ENCODE measurements at regions not wholly inside any gene's neighbourhood (a gene's known extent, or its start where the extent isn't known, plus 50 kb on each side); places are given as distances from the start of the nearest gene placed in this dataset.

DNA sequence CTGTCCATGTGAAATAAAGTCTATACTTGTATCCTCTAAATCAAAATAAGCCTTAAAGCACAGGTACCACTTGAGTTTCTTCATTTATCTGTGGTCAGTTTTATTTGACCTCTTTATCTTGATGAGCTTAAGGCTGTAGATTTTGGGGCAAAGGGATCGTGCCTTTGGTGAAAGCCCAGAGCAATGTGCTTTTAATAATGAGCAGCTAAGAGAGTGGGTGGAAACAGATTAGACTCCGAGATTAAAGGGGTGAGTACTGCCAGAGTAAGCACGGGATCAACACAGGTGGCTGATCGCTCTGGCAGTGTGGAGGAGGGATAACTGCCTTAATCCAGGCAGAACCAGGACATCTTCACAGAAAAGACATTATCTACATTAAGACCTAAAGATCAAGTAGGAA lies 280.4 kb downstream of the TDRD15 start:
- ATAC-seq: no peak

DNA sequence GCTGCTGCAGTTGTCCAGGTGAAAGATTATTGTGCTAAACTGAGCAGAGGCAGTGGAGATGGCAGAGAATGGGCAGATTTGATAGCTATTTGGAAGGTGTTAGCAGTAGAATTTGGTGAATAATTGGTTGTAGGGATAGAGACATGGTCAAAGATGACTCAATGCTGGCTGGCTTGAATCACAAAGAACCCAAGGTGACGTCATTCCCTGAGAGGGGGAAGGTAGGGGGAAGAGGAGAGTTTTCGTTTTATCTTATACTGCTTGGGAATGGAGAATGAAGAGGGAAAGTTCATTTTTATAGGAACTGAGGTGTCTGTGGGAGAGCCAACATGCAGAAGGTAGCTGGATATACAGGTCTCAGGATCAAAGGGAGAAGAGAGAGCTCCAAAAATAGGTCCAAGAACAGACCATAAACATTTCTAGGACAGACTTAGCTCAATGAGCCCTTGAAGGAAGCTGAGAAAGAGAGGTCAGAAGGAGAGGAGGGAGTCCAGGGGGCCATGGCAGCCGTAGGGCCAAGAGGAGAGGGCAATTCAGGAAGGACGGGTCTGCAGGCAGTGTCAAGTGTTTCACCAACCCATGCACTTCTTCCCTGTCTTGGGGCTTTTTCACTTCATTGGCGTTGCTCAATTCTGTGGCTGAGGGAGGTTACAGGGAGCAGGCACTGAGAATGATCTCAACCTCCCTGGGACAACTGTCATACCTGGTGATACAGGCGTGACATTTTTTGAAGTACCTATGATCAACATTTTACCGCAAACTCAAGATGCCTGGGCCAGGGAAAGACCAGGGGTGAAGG lies 281.3 kb downstream of the TDRD15 start:
- no peak for ATAC-seq

DNA sequence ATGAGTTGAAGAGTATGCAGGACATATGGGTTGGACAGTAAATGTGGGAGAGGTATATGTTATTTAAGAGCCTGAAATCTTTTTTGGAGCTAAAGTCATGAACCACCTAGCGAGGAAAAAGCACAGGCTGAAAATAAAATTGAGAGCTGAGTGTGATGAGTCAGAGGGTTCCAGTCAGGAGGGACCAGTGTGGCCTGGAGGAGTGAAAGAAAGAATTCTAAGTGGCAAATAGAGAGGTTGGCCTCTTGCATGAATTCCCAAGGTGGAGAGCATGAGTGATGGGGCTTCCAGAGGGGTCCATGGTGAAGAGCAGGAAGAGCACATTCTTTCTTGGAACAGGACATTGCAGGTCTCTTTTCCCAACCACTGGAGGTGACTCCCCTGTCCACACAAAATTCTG lies 282.6 kb downstream of the TDRD15 start:
- ATAC-seq: no peak

DNA sequence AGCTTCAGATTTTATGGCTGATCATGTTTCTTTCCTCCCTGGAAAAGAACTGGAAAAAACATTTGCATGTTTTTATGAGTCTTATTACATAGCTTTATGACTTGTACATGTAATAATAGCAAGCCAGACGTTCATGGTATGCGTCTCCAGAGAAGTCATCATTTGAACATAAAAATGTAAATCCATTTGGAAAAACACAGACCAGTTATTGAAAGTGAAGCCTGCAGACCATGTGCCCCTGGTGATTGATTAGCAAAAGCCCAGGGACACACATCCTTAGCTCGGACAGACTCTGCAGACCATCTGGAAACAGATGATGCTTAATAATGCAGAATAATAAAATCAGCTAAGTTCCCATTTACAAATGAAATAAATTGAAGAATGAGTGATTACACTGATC lies 283.1 kb downstream of the TDRD15 start:
- no peak for ATAC-seq

DNA sequence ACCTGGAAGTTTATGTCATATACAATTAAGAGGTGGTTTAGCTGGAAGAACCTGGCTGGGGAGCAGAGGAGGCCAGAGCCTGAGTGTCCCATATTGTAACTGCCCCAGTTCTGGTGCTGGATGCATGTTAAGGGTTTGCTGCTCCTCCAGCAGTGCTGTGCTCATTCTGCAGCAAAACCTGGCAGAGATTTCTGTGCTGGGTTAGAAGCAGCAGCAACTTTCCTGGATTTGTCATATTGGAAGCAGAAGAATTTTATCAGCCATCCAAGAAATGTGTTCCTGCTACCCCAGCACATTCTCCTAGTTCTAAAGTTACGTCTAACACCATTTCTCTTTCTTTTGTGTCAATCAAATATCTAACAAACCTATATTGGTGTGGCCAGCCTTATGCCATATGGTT lies 284.1 kb downstream of the TDRD15 start:
- ATAC-seq: no peak

DNA sequence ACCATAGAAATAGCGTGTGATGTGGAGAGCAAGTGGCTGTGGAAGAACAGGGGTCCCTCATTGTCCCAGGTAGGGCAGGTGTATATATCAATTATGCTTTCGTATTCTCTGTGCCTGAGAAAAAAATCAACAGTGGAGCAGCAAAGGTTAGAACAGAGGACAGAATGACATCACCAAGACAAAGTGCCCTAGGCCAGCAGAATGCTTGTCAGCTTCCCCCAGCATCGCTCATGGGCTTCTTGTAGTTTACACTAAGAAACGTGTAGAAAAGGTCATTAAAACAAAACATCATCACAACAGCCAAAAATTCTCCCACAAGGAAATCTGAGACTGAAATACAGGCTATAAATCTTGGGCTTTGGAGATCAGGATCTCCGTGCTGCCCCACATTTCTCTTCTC lies 288.0 kb downstream of the TDRD15 start:
- ATAC-seq: no peak

DNA sequence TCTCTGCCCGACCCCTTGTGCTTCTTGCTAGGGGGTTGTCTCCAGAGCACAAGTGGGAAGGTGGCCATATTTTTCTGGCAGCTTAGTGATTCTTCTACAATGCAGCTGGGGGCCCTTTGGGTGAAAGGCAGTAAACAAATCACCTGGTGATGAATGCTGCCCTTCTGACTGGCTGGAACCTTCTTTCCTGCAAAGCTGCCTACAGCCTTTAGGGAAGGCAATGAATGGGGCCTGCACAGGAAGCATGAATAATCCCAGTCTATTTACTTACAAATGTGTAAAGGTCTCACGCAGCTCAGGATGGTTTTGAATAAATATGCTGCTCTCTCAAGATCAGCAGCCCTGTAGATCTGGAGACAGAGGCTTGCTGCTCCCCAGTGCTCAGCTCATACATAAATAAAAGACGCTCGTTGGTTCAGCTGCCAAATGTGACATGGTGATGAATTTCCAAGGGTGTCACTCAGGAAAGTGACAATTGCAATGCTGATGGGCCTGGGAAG lies 289.2 kb downstream of the TDRD15 start:
- no peak for ATAC-seq

DNA sequence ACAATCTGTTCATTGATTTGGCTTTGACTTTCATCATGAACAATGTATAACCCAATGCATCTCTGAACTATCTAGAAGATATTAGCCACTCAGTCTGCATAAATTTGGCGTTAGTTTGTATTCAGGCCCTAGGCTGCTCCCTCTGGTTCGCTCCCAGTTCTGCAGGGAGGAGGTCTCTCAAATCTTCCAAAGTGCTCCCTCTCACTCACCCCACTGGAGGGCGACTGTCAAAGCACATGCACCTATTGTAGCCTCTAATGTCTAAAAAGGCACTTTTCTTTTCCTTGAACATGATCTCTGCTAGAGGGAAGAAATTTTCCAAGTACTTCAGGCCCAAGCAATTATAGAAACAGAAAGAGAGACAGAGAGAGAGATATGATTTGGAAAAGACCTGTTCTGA lies 291.5 kb downstream of the TDRD15 start:
- no peak for ATAC-seq

DNA sequence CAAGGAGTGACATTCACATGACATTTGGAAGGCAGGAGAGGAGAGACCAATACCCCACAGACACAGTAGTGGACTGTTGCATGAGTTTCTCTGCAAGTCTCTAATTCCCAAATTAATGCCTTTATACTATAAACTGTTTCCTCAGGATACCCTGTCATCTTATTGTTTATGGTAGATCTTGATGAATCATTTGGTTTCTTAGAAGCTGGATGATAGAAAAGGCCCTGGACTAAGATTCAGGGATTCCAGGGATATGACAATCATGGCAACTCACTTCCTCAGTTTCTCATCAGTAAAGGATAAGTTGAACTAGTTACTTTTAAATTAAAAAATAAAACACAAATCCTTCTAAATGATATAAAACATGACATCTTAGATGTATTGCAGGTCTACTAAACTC lies 292.5 kb downstream of the TDRD15 start:
- no peak for ATAC-seq

DNA sequence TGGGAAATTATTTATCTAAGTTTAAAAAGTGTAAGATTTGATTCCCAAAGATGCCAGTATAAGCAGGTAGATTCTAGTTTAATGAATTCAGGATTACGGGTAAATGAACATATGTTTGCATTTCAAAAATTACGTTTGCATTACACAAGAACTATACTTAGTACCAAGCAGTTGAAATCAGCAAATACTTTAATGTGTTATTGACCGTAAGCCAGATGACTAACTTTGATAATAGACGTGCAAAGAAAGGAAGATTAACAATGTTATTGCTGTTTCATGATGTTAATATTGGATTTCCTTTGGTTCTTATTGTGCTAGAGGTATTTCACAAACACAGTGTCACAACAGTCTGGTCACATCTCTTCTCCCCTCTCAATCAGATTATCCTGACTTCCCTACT lies 294.7 kb downstream of the TDRD15 start:
- ATAC-seq: no peak

DNA sequence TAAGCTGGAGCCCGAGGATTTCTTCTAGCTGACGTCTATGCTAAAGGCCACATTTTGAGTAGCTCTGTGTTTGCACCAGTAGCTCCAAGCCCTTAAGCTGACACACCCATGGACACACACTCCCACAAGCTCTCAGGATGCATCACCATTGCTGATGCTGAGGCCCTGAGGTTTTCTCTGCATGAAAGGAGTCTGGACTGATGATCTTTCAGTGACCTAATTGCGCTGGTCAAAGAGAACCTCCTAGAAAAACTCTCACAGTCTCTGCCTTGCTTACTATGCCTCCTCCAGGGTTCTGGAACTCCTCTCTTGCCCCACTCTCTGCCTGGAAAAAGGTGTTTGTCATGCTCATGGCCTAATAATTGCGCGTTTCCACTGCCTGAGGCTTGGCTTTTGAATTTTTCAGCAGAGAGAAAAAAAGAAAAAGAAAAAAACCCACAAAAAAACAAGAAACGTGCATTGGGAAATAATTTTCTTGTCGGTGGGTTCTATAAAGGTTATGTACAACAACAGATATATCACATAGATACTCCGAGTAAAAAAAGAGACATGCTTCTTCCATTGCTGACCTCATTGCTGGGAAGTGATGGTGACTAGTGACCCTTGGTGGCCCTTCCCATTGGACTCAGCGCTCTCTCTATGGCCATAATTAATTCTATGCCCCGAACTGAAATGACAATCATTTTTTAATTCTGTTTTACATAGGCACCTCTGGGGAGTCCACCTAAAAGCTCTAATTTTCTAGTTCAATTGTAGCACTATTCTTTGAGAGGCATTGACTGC lies 297.0 kb downstream of the TDRD15 start:
- ATAC-seq: no peak

DNA sequence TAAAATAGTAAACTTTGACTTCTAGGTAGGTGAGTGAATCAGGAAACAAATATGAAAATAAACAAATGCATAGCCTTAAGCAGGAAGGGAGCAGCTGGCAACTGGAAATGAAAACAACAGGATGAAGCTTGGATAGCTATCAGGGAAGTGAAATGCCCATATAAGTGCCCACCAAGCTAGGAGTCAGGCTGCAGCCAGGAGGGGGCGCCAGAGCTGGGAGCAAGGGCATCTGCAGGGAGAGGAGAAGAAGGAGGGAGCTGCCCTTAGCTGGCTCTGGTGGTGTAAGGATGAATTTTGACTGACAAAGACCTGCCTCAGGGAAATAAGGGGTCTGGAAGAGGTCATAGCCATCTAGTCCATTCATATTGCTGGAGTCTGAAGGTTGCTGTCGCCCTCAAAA lies 298.3 kb downstream of the TDRD15 start:
- no peak for ATAC-seq

DNA sequence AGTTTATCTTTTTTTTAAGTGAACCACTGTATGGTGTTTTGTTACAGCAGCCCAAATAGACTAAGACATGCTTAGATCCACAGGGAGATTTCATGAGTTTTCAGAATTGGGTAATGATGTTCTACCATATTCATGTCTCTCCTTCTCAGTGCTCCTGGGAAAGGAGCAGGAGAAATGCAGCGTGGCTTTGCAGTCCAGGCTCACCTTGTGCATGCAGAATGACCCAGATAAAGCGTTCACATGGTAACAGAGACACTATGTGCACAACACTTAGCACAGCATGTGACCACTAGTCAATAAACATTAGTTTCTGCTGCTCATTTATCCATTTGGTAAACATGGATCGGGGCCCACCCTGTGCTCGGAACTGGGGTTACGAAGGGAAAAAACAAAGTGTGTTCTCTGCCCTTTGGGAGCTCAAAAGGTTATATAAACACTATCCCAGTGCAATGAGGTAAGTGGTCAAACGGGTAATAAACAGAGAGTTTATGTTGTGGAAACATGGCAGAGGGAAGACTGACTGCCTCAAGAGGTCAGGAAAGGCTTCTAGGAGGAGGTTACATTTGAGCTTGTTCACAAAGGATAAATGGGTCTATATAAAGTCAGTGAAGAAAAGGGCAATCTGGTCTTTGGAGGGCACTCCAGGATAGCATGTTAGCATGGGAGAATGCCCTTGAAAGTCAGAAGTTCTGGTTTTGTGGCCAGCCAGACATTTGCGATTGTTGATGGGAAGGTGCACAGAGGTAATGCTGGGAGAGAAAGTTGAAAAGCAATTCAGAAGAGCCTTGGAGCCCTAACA lies 299.2 kb downstream of the TDRD15 start:
- ATAC-seq: no peak

DNA sequence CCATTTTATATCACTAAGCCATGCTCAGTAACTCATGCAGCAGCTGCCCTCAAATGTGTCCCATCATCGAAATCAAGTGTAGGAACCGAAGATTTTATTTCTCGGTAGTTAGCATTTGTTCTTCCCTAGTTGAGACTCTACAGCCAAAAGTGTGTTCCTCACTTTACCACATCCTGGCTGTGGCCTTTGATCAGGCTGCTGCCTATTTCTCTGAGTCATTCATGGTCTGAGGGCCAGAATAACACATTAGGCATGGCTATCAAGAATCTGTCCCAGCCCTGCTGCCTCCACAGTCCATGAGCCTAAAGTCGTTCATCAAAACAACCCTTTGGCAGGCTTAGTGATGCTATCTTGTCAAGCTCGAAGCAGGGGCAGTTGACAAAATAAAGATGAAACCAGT lies 300.1 kb downstream of the TDRD15 start:
- no peak for ATAC-seq

DNA sequence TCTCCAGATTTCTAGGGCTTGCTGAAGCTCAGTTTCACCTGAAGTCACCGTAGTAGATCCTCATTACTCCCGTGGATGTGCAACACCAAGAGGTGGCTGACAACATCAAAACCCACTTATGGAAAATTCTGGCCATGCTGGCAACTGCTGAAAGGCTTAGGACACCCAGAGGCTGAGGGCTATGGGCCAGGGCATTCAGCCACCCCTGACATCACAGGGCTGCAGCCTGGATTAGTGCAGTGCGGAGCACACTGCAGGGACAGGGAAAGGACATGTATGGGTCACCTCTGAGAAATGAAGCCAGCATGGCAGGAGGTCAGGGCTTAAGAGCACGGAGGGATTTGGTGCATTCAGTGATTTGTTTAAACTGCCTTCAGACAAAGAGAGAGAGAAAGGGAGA lies 300.6 kb downstream of the TDRD15 start:
- ATAC-seq: no peak

DNA sequence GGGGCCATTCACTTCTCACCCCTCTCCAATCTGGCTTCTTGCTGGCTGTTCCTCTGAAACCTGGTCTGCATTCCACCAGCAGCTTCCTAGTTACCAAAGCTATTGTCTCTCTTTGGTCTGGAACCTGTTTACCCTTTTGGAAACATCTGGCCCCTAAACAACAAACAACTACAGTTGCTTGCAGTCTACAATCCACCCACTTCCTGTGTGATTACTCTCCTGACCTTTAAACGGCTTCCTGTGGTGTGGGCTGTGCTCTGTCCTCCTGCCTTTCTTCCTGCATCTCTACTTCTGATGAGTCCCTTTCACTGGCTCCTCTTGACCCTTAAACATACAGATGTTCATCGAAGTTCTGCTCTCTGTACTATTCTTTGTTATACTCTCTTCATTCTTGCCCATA lies 303.8 kb downstream of the TDRD15 start:
- ATAC-seq: no peak

DNA sequence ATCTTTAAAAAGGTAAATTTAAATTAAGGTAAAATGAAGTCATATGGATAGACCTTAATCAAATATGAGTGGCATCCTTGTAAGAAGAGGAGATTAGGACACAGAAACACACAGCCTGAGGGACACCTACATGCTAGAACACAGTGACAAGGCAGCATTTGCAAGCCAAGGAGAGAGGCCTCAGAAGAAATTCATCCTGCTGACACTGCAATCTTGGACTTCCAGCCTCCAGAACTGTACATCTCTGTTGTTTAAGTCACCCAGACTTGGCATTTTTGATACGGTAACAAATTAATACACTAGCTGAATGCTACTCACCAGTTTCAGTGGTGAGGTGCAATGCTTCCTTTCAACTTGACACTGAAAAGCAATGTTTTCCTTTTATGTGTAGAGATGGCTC lies 305.0 kb downstream of the TDRD15 start:
- ATAC-seq: no peak

DNA sequence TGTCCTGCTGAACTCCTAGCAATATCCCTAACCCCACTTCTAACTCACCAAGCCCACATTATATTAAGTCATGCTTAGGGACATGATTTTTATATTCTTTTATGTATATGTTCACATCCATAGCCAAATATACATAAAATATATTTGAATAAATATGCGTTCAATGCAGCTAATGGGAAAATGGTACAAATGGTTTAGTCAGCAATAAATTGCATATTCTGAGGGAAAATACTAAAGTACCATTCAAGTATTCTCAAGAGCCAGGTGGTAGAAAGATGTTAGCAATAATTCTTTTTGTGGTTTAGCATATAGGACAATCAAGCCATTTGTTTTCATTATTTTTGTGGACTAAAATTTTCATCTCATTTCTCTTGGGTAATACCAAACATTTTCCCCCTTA lies 306.0 kb downstream of the TDRD15 start:
- no peak for ATAC-seq

DNA sequence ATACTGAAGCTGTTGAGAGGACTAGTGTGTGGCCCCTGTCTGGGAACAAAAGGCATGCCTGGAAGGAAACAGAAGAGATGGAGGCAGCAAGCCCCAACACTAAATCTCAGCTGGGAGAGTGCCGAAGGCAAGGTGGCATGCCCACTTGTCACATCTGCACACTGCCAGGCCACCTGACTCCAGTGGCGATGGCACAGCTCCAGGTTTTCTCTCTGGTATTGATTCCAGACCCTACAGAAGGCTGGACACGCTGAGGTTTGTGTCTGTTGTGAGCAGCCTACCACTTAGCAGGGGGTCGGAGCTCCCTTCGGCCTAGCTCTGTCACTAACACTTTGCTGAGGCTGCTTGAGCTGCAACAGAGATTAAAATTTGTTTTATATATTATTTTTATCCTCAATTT lies 307.3 kb downstream of the TDRD15 start:
- no peak for ATAC-seq

DNA sequence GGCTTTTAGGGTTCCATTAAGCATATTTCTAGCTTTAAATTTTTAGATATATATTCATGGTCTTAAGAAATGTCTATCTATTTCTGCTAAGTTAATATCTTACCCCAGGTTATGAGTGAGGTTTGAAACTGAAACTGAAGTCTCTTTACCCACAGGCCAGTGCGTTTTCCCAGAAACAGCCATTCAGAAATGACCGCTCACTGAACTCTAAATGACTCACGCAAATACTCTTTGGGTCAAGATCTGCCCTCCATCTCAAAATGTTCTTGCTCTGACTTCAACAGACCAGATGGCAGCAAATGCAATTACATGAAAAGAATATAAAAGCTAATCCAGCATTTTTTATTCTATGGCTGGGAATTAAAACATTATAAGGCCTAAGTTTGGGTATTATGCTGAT lies 315.2 kb downstream of the TDRD15 start:
- ATAC-seq: no peak

DNA sequence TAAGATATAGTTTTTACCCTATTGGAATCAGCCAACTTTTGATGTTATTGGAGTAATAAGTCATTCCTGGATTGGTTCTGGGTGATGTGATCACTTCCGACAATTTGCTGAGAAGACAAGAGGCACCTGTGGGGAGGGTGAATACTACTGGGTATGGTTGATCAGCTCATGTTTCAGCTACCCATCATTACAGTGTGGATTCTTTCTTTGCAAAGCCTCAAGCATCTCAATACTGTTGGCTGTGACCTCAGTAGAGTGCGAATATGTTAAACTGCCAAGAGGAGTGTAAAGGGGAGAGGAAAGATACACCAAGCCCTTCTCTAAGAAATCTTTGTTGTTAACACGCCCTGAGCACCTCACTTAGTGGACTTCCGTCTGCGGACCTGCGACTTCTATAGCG lies 317.7 kb downstream of the TDRD15 start:
- no peak for ATAC-seq

DNA sequence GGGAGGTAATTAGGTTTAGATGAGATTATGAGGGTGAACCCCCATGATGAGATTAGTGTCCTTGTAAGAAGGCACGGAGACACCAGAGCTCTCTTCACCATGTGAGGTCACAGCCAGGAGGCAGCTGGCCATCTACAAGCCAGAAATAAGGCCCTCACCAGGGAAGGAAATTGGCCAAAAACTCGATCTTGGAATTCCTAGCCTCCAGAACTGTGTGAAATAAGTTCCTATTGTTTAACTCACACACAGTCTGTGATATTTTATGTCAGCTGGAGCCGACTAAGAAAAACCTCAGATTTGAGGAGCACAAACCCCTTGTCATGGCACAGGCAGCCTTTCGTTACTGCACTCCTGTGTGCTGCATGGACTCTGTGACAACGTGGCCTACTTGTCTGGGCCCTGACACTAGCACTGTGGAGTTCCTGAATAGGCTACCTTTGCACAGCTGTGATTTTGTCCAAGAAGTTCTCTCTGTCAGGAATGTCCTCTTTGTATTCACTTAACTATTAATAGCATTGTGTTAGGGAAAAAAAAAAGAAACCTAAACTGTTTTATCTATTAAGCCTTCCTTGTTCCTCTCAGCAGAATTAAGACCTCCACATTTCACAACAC lies 319.8 kb downstream of the TDRD15 start:
- ATAC-seq: no peak

DNA sequence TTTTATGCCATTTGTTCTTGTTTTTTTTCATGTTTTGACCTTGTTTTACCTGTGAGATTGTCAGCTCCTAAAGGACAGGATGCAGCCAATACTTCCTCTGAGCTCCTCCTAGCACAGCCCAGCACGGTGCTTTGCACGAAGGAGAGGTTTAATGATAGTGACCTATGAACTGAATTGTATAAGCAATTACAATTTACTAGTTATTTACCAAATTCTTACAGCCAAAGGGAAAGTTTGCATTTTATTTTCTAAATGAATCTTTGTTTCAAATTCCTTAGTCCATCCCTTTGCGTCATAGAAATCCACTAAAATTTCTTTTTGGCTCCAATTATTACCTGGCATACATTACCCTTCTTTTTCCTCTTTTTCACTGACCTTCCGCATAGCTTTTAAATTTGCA lies 326.1 kb downstream of the TDRD15 start:
- ATAC-seq: no peak

Data from esophagus mucosa (tissue), 1 donor.